ENCODE measurements at regions not wholly inside any gene's neighbourhood (a gene's known extent, or its start where the extent isn't known, plus 50 kb on each side); places are given as distances from the start of the nearest gene placed in this dataset.

GRCh38 chr3:21328711-21329390, 422.2 kb downstream of the ZNF385D start:
- H3K36me3 ChIP-seq (ENCODE audit: control insufficient read depth, insufficient read depth, low read length) = no peaks in the 10 kb centered on the region
- H3K27me3 ChIP-seq (ENCODE audit: control insufficient read depth, insufficient read depth, low read length) = no peaks in the 10 kb centered on the region
- no peak for TF ChIP-seq CTCF (IDR thresholded peaks at IDR 0.05; ENCODE audit: insufficient read depth, low read length, poor library complexity, severe bottlenecking)
- H3K4me3 ChIP-seq (ENCODE audit: low read depth, low read length) = no peak overlapping the region
- DNase-seq (ENCODE audit: low read depth) = no peak

- H3K27me3 ChIP-seq (ENCODE audit: control insufficient read depth, insufficient read depth, low read length) = no peaks in the 10 kb centered on the region
- DNase-seq (ENCODE audit: low read depth) = no peak
- H3K36me3 ChIP-seq (ENCODE audit: control insufficient read depth, insufficient read depth, low read length) = no peaks in the 10 kb centered on the region
- TF ChIP-seq CTCF (IDR thresholded peaks at IDR 0.05; ENCODE audit: insufficient read depth, low read length, poor library complexity, severe bottlenecking) = no peak
- H3K4me3 ChIP-seq (ENCODE audit: low read depth, low read length) = no peak overlapping the region
Observed at GRCh38 chr3:21326704-21327475, 424.1 kb downstream of the ZNF385D start.

- no peaks in the 10 kb centered on the region for H3K27me3 ChIP-seq (ENCODE audit: control insufficient read depth, insufficient read depth, low read length)
- H3K4me3 ChIP-seq (ENCODE audit: low read depth, low read length) = no peak overlapping the region
- DNase-seq (ENCODE audit: low read depth) = no peak
- no peak for TF ChIP-seq CTCF (IDR thresholded peaks at IDR 0.05; ENCODE audit: insufficient read depth, low read length, poor library complexity, severe bottlenecking)
- no peaks in the 10 kb centered on the region for H3K36me3 ChIP-seq (ENCODE audit: control insufficient read depth, insufficient read depth, low read length)
Observed at GRCh38 chr3:21314688-21315087, 436.3 kb downstream of the ZNF385D start.

- no peak for DNase-seq (ENCODE audit: low read depth)
- TF ChIP-seq CTCF (IDR thresholded peaks at IDR 0.05; ENCODE audit: insufficient read depth, low read length, poor library complexity, severe bottlenecking) = no peak
Observed at GRCh38 chr3:21310891-21311290, 440.1 kb downstream of the ZNF385D start.

GRCh38 chr3:21310161-21310560, 440.8 kb downstream of the ZNF385D start:
- Histone ChIP-seq H3K36me3 (ENCODE audit: control insufficient read depth, insufficient read depth, low read length) (no peaks in the 10 kb centered on the region), H3K4me3 (ENCODE audit: low read depth, low read length) (no peak overlapping the region), H3K27me3 (ENCODE audit: control insufficient read depth, insufficient read depth, low read length) (no peaks in the 10 kb centered on the region)
- no peak for DNase-seq (ENCODE audit: low read depth)
- no peak for TF ChIP-seq CTCF (IDR thresholded peaks at IDR 0.05; ENCODE audit: insufficient read depth, low read length, poor library complexity, severe bottlenecking)

More at GRCh38 chr3:21310891-21311290, 440.1 kb downstream of the ZNF385D start:
- Histone ChIP-seq H3K36me3 (ENCODE audit: control insufficient read depth, insufficient read depth, low read length) (no peaks in the 10 kb centered on the region), H3K27me3 (ENCODE audit: control insufficient read depth, insufficient read depth, low read length) (no peaks in the 10 kb centered on the region), H3K4me3 (ENCODE audit: low read depth, low read length) (no peak overlapping the region)
